NCI-H748 (cell line): ENCODE measurements at regions not wholly inside any gene's neighbourhood (a gene's known extent, or its start where the extent isn't known, plus 50 kb on each side); places are given as distances from the start of the nearest gene placed in this dataset.

Source experiments
- DNase-seq: peaks from one replicate; lab custom pipeline; 2025; ENCODE audit not compliant: unreplicated experiment; lab: John Stamatoyannopoulos, UW

GRCh38 chr14:66152302-66152701, 333.9 kb upstream of the CCDC196 start:
- no peak for DNase-seq

GRCh38 chr14:66152747-66153146, 333.4 kb upstream of the CCDC196 start:
- DNase-seq = no peak

GRCh38 chr14:66163023-66163422, 323.1 kb upstream of the CCDC196 start:
- no peak for DNase-seq

GRCh38 chr14:66165337-66165736, 320.8 kb upstream of the CCDC196 start:
- DNase-seq = no peak

GRCh38 chr14:66174453-66174891, 311.7 kb upstream of the CCDC196 start:
- DNase-seq = no peak

GRCh38 chr14:66177935-66178334, 308.2 kb upstream of the CCDC196 start:
- DNase-seq = no peak

- DNase-seq = no peak
These were observed 289.5 kb upstream of the CCDC196 start for GRCh38 chr14:66196670-66197069.

GRCh38 chr14:66197276-66197675, 288.9 kb upstream of the CCDC196 start:
- DNase-seq = no peak

- no peak for DNase-seq
These were observed 279.6 kb upstream of the CCDC196 start for GRCh38 chr14:66206554-66206953.

GRCh38 chr14:66216763-66217162, 269.4 kb upstream of the CCDC196 start:
- DNase-seq = no peak

GRCh38 chr14:66219886-66220285, 266.3 kb upstream of the CCDC196 start:
- no peak for DNase-seq

GRCh38 chr14:66224492-66225178, 261.5 kb upstream of the CCDC196 start:
- DNase-seq = no peak

- no peak for DNase-seq
These were observed 260.8 kb upstream of the CCDC196 start for GRCh38 chr14:66225337-66225736.

- no peak for DNase-seq
These were observed 257.8 kb upstream of the CCDC196 start for GRCh38 chr14:66228267-66228970.

GRCh38 chr14:66231820-66232219, 254.4 kb upstream of the CCDC196 start:
- no peak for DNase-seq

GRCh38 chr14:66233591-66233990, 252.6 kb upstream of the CCDC196 start:
- no peak for DNase-seq

GRCh38 chr14:66234411-66234810, 251.8 kb upstream of the CCDC196 start:
- DNase-seq = no peak

GRCh38 chr14:66237741-66238140, 248.4 kb upstream of the CCDC196 start:
- no peak for DNase-seq

GRCh38 chr14:66238969-66239368, 247.2 kb upstream of the CCDC196 start:
- no peak for DNase-seq

GRCh38 chr14:66239589-66239988, 246.6 kb upstream of the CCDC196 start:
- no peak for DNase-seq

- DNase-seq = no peak
These were observed 246.1 kb upstream of the CCDC196 start for GRCh38 chr14:66240105-66240504.

- DNase-seq = no peak
These were observed 244.2 kb upstream of the CCDC196 start for GRCh38 chr14:66242001-66242400.

- DNase-seq = no peak
These were observed 241.3 kb upstream of the CCDC196 start for GRCh38 chr14:66244834-66245233.
